Retinal pigment epithelial cell (primary cell): ENCODE measurements at regions not wholly inside any gene's neighbourhood (a gene's known extent, or its start where the extent isn't known, plus 50 kb on each side); places are given as distances from the start of the nearest gene placed in this dataset.

Experiments used
- DNase-seq: peaks from one replicate; pipeline ENCODE4 v3.0.0-alpha.2; 2010; ENCODE audit warnings: low read depth
- H3K4me3 ChIP-seq: 2 replicates; pipeline ENCODE4 v1.5.1; 2011; ENCODE audit warnings: mild to moderate bottlenecking, low read length, control low read depth, moderate library complexity
- CTCF ChIP-seq: conservative IDR thresholded peaks from 2 replicates; pipeline ENCODE4 v1.5.1; 2011; ENCODE audit warnings: low read depth, low read length, control low read depth, inconsistent platforms

- H3K4me3 ChIP-seq = no peak overlapping the region
- no peak for DNase-seq
- TF ChIP-seq CTCF = no peak
These were observed 162.9 kb downstream of the BLID start for GRCh38 chr11:121953122-121953521.

- no peak for DNase-seq
- no peak for TF ChIP-seq CTCF
- H3K4me3 ChIP-seq = no peak overlapping the region
These were observed 165.9 kb downstream of the BLID start for GRCh38 chr11:121950160-121950559.

GRCh38 chr11:121946514-121946913 lies 169.5 kb downstream of the BLID start:
- TF ChIP-seq CTCF = no peak
- DNase-seq = no peak
- H3K4me3 ChIP-seq = no peak overlapping the region

- no peak overlapping the region for H3K4me3 ChIP-seq
- no peak for DNase-seq
- no peak for TF ChIP-seq CTCF
These were observed 171.3 kb downstream of the BLID start for GRCh38 chr11:121944556-121945230.

GRCh38 chr11:121938076-121938475 lies 177.9 kb downstream of the BLID start:
- TF ChIP-seq CTCF = no peak
- no peak overlapping the region for H3K4me3 ChIP-seq
- no peak for DNase-seq

GRCh38 chr11:121936781-121937447 lies 179.1 kb downstream of the BLID start:
- DNase-seq = no peak
- no peak for TF ChIP-seq CTCF

GRCh38 chr11:121936370-121936769 lies 179.6 kb downstream of the BLID start:
- no peak overlapping the region for H3K4me3 ChIP-seq
- TF ChIP-seq CTCF = no peak
- DNase-seq = no peak

More at GRCh38 chr11:121936781-121937447, 179.1 kb downstream of the BLID start:
- no peak overlapping the region for H3K4me3 ChIP-seq
